Panc1 (cell line): ENCODE measurements at regions not wholly inside any gene's neighbourhood (a gene's known extent, or its start where the extent isn't known, plus 50 kb on each side); places are given as distances from the start of the nearest gene placed in this dataset.

Experiments
- ATAC-seq: fragments of 200-7000 bp; cut with Tn5 transposase; 2 replicates; pipeline ENCODE4 v1.9.1; 2020; ENCODE audit warnings: mild to moderate bottlenecking, moderate library complexity
- BruUV-seq: library from RNA; stranded (reverse); fragments of 400-500 nt; replicated peaks from 2 replicates; lab custom pipeline; 2021; lab: Mats Ljungman, UMichigan
- CTCF ChIA-PET: fragments of 300-600 bp; sonication (Branson Sonifier 250); formaldehyde crosslinking; loops from one replicate; lab custom pipeline; 2022; ENCODE audit warnings: antibody characterized with exemption; lab: Charles Lee
- POLR2A ChIA-PET: fragments of 300-600 bp; sonication (Branson Sonifier 250); formaldehyde crosslinking; loops from one replicate; lab custom pipeline; 2022; ENCODE audit warnings: antibody characterized with exemption; lab: Charles Lee
- DNase-seq: peaks from one replicate; pipeline ENCODE4 v3.0.0-alpha.2; 2010; ENCODE audit warnings: low read depth, low spot score
- H3K27ac ChIP-seq: 2 replicates; pipeline ENCODE4 v1.5.1; 2011; ENCODE audit warnings: mild to moderate bottlenecking, low read length, inconsistent platforms
- H3K27me3 ChIP-seq: fragments of 200-500 bp; sonication (Bioruptor generic); 2 replicates; pipeline ENCODE4 v1.6.0; 2014; ENCODE audit warnings: low read length, inconsistent platforms; ENCODE audit not compliant: control insufficient read depth, insufficient read depth
- H3K36me3 ChIP-seq: fragments of 200-500 bp; sonication (Bioruptor generic); 2 replicates; pipeline ENCODE4 v1.5.1; 2014; ENCODE audit warnings: inconsistent platforms, mild to moderate bottlenecking, low read length, moderate library complexity; ENCODE audit not compliant: control insufficient read depth, insufficient read depth
- H3K4me1 ChIP-seq: 2 replicates; pipeline ENCODE4 v1.5.1; 2011; ENCODE audit warnings: inconsistent platforms, mild to moderate bottlenecking, low read length, moderate library complexity; ENCODE audit not compliant: control insufficient read depth, insufficient read depth
- H3K4me3 ChIP-seq, 2 experiments: 2 replicates each; pipeline ENCODE4 v1.5.1; 2011 to 2012; ENCODE audit warnings: low read depth in 2 of 2, low read length in 2 of 2, mild to moderate bottlenecking in 2 of 2, inconsistent platforms in 1 of 2, moderate library complexity in 1 of 2
- H3K9me3 ChIP-seq: fragments of 200-500 bp; sonication (Bioruptor generic); 2 replicates; pipeline ENCODE4 v1.5.1; 2014; ENCODE audit warnings: low read depth, mild to moderate bottlenecking, inconsistent platforms, low read length, moderate library complexity; ENCODE audit not compliant: control insufficient read depth, insufficient read depth
- CTCF ChIP-seq: fragments of 450-650 bp; IDR thresholded peaks from 2 replicates; pipeline ENCODE4 v1.5.1; 2017; ENCODE audit warnings: mild to moderate bottlenecking
- POLR2AphosphoS5 ChIP-seq: IDR thresholded peaks from 2 replicates; pipeline ENCODE4 v1.6.1; 2012; ENCODE audit warnings: mild to moderate bottlenecking, low read depth, low read length, moderate library complexity
- REST ChIP-seq, 2 experiments: IDR thresholded peaks; 2 replicates each; pipeline ENCODE4 v1.6.1; 2011 to 2012; ENCODE audit warnings: low read depth in 2 of 2, control low read depth in 1 of 2, low read length in 1 of 2, mild to moderate bottlenecking in 1 of 2, moderate library complexity in 1 of 2; ENCODE audit not compliant: insufficient read depth in 1 of 2
- SIN3A ChIP-seq: IDR thresholded peaks from 2 replicates; pipeline ENCODE4 v1.6.1; 2012; ENCODE audit warnings: low read depth, mild to moderate bottlenecking, low read length, moderate library complexity, borderline replicate concordance; ENCODE audit not compliant: insufficient read depth
- TCF7L2 ChIP-seq: IDR thresholded peaks from 2 replicates; pipeline ENCODE4 v1.6.1; 2011; ENCODE audit warnings: mild to moderate bottlenecking, low read depth, low read length, inconsistent platforms
- in situ Hi-C: cut with HindIII; loops from 2 replicates; pipeline ENCODE4 v1.10.0; 2016; ENCODE audit warnings: low sequenced_read_pairs, low pct_unique_long_range_greater_than_20kb
- intact Hi-C: fragments of 100-400 bp; cut with micrococcal nuclease; formaldehyde crosslinking; loops from one replicate; pipeline ENCODE4 v1.10.0; 2022; ENCODE audit not compliant: unreplicated experiment

- ATAC-seq (no peak), DNase-seq (no peak)
- intact Hi-C loops = no loop called here
- H3K4me3 ChIP-seq = no peak overlapping the region
- ChIA-PET CTCF (no interaction called here), POLR2A (no interaction called here)
- H3K4me1 ChIP-seq = no peaks in the 10 kb centered on the region
- H3K36me3 ChIP-seq = no peaks in the 10 kb centered on the region
- TF ChIP-seq REST (IDR thresholded peaks at IDR 0.05; ENCODE audit: insufficient read depth in 1 of 2, low read depth in 2 of 2, low read length in 1 of 2) = no peak
- TF ChIP-seq CTCF = no peak
- no peak for TF ChIP-seq POLR2AphosphoS5
- TF ChIP-seq TCF7L2 = no peak
- no peak for TF ChIP-seq SIN3A
- H3K27ac ChIP-seq = no peak overlapping the region
- H3K27me3 ChIP-seq = no peaks in the 10 kb centered on the region
- in situ Hi-C loops = no loop called here
- no peaks in the 10 kb centered on the region for H3K9me3 ChIP-seq
- BruUV-seq = no TSS peak
These were observed 425.3 kb downstream of the DUSP10 start for GRCh38 chr1:221316491-221317056.

GRCh38 chr1:221317537-221317936 lies 424.4 kb downstream of the DUSP10 start:
- intact Hi-C loops (no loop called here), in situ Hi-C loops (no loop called here)
- BruUV-seq = no TSS peak
- no peaks in the 10 kb centered on the region for H3K9me3 ChIP-seq
- no peaks in the 10 kb centered on the region for H3K4me1 ChIP-seq
- no peak for DNase-seq
- H3K27me3 ChIP-seq = no peaks in the 10 kb centered on the region
- TF ChIP-seq POLR2AphosphoS5 (no peak), CTCF (no peak), TCF7L2 (no peak), SIN3A (no peak), REST (IDR thresholded peaks at IDR 0.05; ENCODE audit: insufficient read depth in 1 of 2, low read depth in 2 of 2, low read length in 1 of 2) (no peak)
- H3K4me3 ChIP-seq = no peak overlapping the region
- H3K27ac ChIP-seq = no peak overlapping the region
- POLR2A ChIA-PET = no interaction called here
- no peaks in the 10 kb centered on the region for H3K36me3 ChIP-seq
- CTCF ChIA-PET = no interaction called here
- no peak for ATAC-seq
